Endothelial cell of umbilical vein (primary cell): ENCODE measurements at regions not wholly inside any gene's neighbourhood (a gene's known extent, or its start where the extent isn't known, plus 50 kb on each side); places are given as distances from the start of the nearest gene placed in this dataset.

Source experiments
- BruUV-seq: library from RNA; stranded (reverse); fragments of 400-500 nt; replicated peaks from 2 replicates; lab custom pipeline; 2021; lab: Mats Ljungman, UMichigan
- CTCF ChIA-PET: fragments of 300-600, 350-600 bp; sonication (Branson Sonifier 250); formaldehyde crosslinking; loops from one replicate; lab custom pipeline; 2021; ENCODE audit warnings: antibody characterized with exemption, inconsistent platforms; lab: Charles Lee
- POLR2A ChIA-PET: fragments of 300-600, 350-600 bp; sonication (Branson Sonifier 250); formaldehyde crosslinking; loops from one replicate; lab custom pipeline; 2021; ENCODE audit warnings: antibody characterized with exemption, inconsistent platforms; lab: Charles Lee
- DNase-seq: peaks from one replicate; pipeline ENCODE4 v3.0.0-alpha.2; 2011; ENCODE audit warnings: low read depth, low spot score
- FAIRE-seq: peaks from 2 replicates; lab custom pipeline; 2011; peaks lifted over from hg19 to GRCh38; lab: Jason Lieb, UNC
- H2AFZ ChIP-seq: 2 replicates; pipeline ENCODE4 v1.6.0; 2012; ENCODE audit warnings: low read depth, low read length, control low read depth, inconsistent platforms
- H3K27ac ChIP-seq: 2 replicates; pipeline ENCODE4 v1.5.1; 2011; ENCODE audit warnings: low read depth, mild to moderate bottlenecking, control low read depth, low read length, moderate library complexity; ENCODE audit not compliant: insufficient read depth
- H3K27me3 ChIP-seq, 2 experiments: 2 replicates each; pipeline versions ENCODE4 v1.6.0 to v1.6.1; 2011; ENCODE audit warnings: low read length in 2 of 2, mixed read lengths in 1 of 2; ENCODE audit not compliant: control insufficient read depth in 2 of 2, insufficient read depth in 2 of 2
- H3K36me3 ChIP-seq, 2 experiments: 2 replicates in 1 of 2; 3 replicates in 1 of 2; pipeline ENCODE4 v1.5.1; 2011; ENCODE audit warnings: low read length in 2 of 2, mild to moderate bottlenecking in 1 of 2, moderate library complexity in 1 of 2; ENCODE audit not compliant: control insufficient read depth in 2 of 2, insufficient read depth in 2 of 2; ENCODE audit errors: extremely low read depth in 1 of 2
- H3K4me1 ChIP-seq: 3 replicates; pipeline ENCODE4 v1.5.1; 2011; ENCODE audit warnings: mild to moderate bottlenecking, low read length; ENCODE audit not compliant: control insufficient read depth, insufficient read depth; ENCODE audit errors: extremely low read depth
- H3K4me2 ChIP-seq: 2 replicates; pipeline ENCODE4 v1.6.1; 2011; ENCODE audit warnings: low read length, control low read depth, mixed read lengths; ENCODE audit not compliant: insufficient read depth
- H3K4me3 ChIP-seq, 3 experiments: fragments of 200-600 bp in 1 of 3; sonication (generic), shearing (Covaris generic) in 1 of 3; replicated peaks in 1 of 3; 2 replicates each; pipeline ENCODE4 v1.5.1; 2011 to 2016; ENCODE audit warnings: control low read depth in 3 of 3, low read length in 3 of 3, mild to moderate bottlenecking in 2 of 3, inconsistent platforms in 1 of 3, low read depth in 1 of 3, moderate library complexity in 1 of 3; ENCODE audit not compliant: insufficient read depth in 1 of 3
- H3K79me2 ChIP-seq: 2 replicates; pipeline ENCODE4 v1.6.0; 2012; ENCODE audit warnings: low read length, inconsistent platforms; ENCODE audit not compliant: control insufficient read depth, insufficient read depth
- H3K9ac ChIP-seq: replicated peaks from 2 replicates; pipeline ENCODE3; 2011; ENCODE audit warnings: low read length, control low read depth; ENCODE audit not compliant: insufficient read depth; ENCODE audit errors: extremely low read depth
- H3K9me1 ChIP-seq: replicated peaks from 3 replicates; pipeline ENCODE4 v1.6.0; 2011; ENCODE audit warnings: mild to moderate bottlenecking, low read length; ENCODE audit not compliant: control insufficient read depth, insufficient read depth; ENCODE audit errors: extremely low read depth
- H3K9me3 ChIP-seq: replicated peaks from 2 replicates; pipeline ENCODE4 v1.5.1; 2012; ENCODE audit warnings: low read length, inconsistent platforms; ENCODE audit not compliant: control insufficient read depth, insufficient read depth
- H4K20me1 ChIP-seq: replicated peaks from 2 replicates; pipeline ENCODE3; 2011; ENCODE audit warnings: mild to moderate bottlenecking, low read length; ENCODE audit not compliant: control insufficient read depth, insufficient read depth; ENCODE audit errors: extremely low read depth
- EZH2 ChIP-seq: IDR thresholded peaks from 2 replicates; pipeline ENCODE4 v1.6.1; 2012; ENCODE audit warnings: borderline replicate concordance, low read depth, mild to moderate bottlenecking, moderate library complexity, low read length, inconsistent platforms; ENCODE audit not compliant: severe bottlenecking
- FOS ChIP-seq: IDR thresholded peaks from 2 replicates; pipeline ENCODE4 v1.6.1; 2011; ENCODE audit warnings: mild to moderate bottlenecking, low read length, moderate library complexity, borderline replicate concordance; ENCODE audit not compliant: insufficient read depth
- JUN ChIP-seq: IDR thresholded peaks from 2 replicates; pipeline ENCODE4 v1.6.1; 2011; ENCODE audit warnings: borderline replicate concordance, low read depth; ENCODE audit not compliant: insufficient read length, insufficient read depth
- MYC ChIP-seq: IDR thresholded peaks from one replicate; pipeline ENCODE4 v1.6.1; 2011; ENCODE audit warnings: mild to moderate bottlenecking, low read depth, low read length
- POLR2A ChIP-seq: IDR thresholded peaks from 2 replicates; pipeline ENCODE4 v1.6.1; 2012; ENCODE audit warnings: low read depth, mild to moderate bottlenecking, control low read depth, low read length
- POLR2AphosphoS5 ChIP-seq: IDR thresholded peaks from 2 replicates; pipeline ENCODE4 v1.6.1; 2012; ENCODE audit warnings: low read depth, mild to moderate bottlenecking, control low read depth, low read length, moderate library complexity; ENCODE audit not compliant: insufficient read depth
- dilution Hi-C: fragments of 300-500 bp; cut with MboI; formaldehyde crosslinking; loops from one replicate; pipeline ENCODE4 v1.15.0; 2019; ENCODE audit warnings: low sequenced_read_pairs; ENCODE audit not compliant: extremely low pct_ligation_motif_present
- intact Hi-C: fragments of 100-400 bp; cut with micrococcal nuclease; formaldehyde crosslinking; loops from one replicate; pipeline ENCODE4 v1.10.0; 2022
- TF ChIP-seq, protein P1 (sequence below), 2 donors: IDR thresholded peaks; 1 replicate in 1 of 2; 2 replicates in 1 of 2; pipeline ENCODE4 v1.5.1; 2011; ENCODE audit warnings: low read length in 2 of 2, mild to moderate bottlenecking in 2 of 2, moderate library complexity in 2 of 2, control low read depth in 1 of 2, inconsistent platforms in 1 of 2, low read depth in 1 of 2; ENCODE audit not compliant: insufficient read depth in 1 of 2; ENCODE audit errors: extremely low read depth in 1 of 2
- TF ChIP-seq, protein P2 (sequence below): IDR thresholded peaks from 2 replicates; pipeline ENCODE4 v1.6.1; 2011; ENCODE audit not compliant: insufficient read depth, insufficient read length

DNA sequence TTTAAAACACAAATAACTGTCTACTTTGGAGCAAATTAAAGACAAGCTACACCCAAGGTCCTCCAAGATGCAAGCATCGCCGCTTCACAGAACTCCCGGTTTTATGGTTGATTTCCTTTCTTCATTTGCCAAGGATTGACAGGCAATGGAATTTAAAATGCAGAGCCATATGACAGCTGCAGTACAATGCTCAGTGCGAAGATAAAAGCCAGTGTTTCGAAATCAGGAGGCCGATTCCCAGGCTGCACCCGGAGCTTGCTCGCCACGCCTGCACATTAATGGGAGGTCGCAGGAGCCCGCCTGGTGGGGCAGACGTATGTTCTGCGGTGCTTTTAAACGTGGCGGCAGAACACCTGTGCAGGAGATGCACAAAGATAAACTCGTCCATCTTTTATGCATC lies 727.6 kb upstream of the SOX11 start:
- H3K4me2 ChIP-seq = no peak overlapping the region
- H3K36me3 ChIP-seq = no peaks in the 10 kb centered on the region
- FAIRE-seq (no peak), DNase-seq (no peak)
- H3K4me1 ChIP-seq = no peaks in the 10 kb centered on the region
- H2AFZ ChIP-seq = no peak overlapping the region
- no peaks in the 10 kb centered on the region for H4K20me1 ChIP-seq
- H3K9ac ChIP-seq = no peak overlapping the region
- dilution Hi-C loops (no loop called here), intact Hi-C loops (no loop called here)
- H3K4me3 ChIP-seq = no peak overlapping the region
- H3K27me3 ChIP-seq = no peaks in the 10 kb centered on the region
- TF ChIP-seq JUN (no peak), MYC (no peak), POLR2A (no peak), FOS (no peak), EZH2 (no peak), POLR2AphosphoS5 (no peak)
- TF ChIP-seq, protein P1, sequence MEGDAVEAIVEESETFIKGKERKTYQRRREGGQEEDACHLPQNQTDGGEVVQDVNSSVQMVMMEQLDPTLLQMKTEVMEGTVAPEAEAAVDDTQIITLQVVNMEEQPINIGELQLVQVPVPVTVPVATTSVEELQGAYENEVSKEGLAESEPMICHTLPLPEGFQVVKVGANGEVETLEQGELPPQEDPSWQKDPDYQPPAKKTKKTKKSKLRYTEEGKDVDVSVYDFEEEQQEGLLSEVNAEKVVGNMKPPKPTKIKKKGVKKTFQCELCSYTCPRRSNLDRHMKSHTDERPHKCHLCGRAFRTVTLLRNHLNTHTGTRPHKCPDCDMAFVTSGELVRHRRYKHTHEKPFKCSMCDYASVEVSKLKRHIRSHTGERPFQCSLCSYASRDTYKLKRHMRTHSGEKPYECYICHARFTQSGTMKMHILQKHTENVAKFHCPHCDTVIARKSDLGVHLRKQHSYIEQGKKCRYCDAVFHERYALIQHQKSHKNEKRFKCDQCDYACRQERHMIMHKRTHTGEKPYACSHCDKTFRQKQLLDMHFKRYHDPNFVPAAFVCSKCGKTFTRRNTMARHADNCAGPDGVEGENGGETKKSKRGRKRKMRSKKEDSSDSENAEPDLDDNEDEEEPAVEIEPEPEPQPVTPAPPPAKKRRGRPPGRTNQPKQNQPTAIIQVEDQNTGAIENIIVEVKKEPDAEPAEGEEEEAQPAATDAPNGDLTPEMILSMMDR (IDR thresholded peaks at IDR 0.05; ENCODE audit: extremely low read depth in 1 of 2, insufficient read depth in 1 of 2, low read depth in 1 of 2, low read length in 2 of 2) = no peak
- TF ChIP-seq, protein P2, sequence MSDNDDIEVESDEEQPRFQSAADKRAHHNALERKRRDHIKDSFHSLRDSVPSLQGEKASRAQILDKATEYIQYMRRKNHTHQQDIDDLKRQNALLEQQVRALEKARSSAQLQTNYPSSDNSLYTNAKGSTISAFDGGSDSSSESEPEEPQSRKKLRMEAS = no peak
- ChIA-PET POLR2A (no interaction called here), CTCF (no interaction called here)
- no peaks in the 10 kb centered on the region for H3K9me3 ChIP-seq
- BruUV-seq = no TSS peak
- H3K27ac ChIP-seq = no peak overlapping the region
- H3K79me2 ChIP-seq = no peaks in the 10 kb centered on the region
- no peaks in the 10 kb centered on the region for H3K9me1 ChIP-seq
